Activated naive CD4-positive, alpha-beta T cell treated with anti-CD3 and anti-CD28 coated beads for 36 hours (primary cell): ENCODE measurements at regions not wholly inside any gene's neighbourhood (a gene's known extent, or its start where the extent isn't known, plus 50 kb on each side); places are given as distances from the start of the nearest gene placed in this dataset.

Experiments used
- CTCF ChIA-PET: fragments of 350-600 bp; sonication (Branson Sonifier 250); formaldehyde crosslinking; loops from one replicate; lab custom pipeline; 2021; ENCODE audit warnings: antibody characterized with exemption; lab: Charles Lee
- DNase-seq: peaks from one replicate; pipeline ENCODE4 v3.0.0-alpha.2; 2020
- H3K27ac Mint-ChIP-seq: one replicate; pipeline ENCODE4 v1.8.0; 2021; ENCODE audit warnings: mild to moderate bottlenecking, mixed read lengths
- H3K27me3 Mint-ChIP-seq: one replicate; pipeline ENCODE4 v1.8.0; 2021; ENCODE audit warnings: low read depth, mixed read lengths
- H3K36me3 Mint-ChIP-seq: one replicate; pipeline ENCODE4 v1.8.0; 2021; ENCODE audit warnings: low read depth, mixed read lengths
- H3K4me1 Mint-ChIP-seq: one replicate; pipeline ENCODE4 v1.8.0; 2021; ENCODE audit warnings: low read depth, mixed read lengths
- H3K4me3 Mint-ChIP-seq: one replicate; pipeline ENCODE4 v1.8.0; 2021; ENCODE audit warnings: mild to moderate bottlenecking, moderate library complexity, mixed read lengths
- H3K9me3 Mint-ChIP-seq: one replicate; pipeline ENCODE4 v1.8.0; 2021; ENCODE audit warnings: mixed read lengths
- intact Hi-C: fragments of 100-400 bp; cut with micrococcal nuclease; formaldehyde crosslinking; loops from one replicate; pipeline ENCODE4 v1.15.1; 2023

GRCh38 chr15:66873856-66874255 is 171.8 kb downstream of the SMAD6 start:
- no peaks in the 10 kb centered on the region for H3K4me1 Mint-ChIP-seq
- CTCF ChIA-PET: interaction anchor here (0.6 to 2.9 kb wide), 2 partner anchors 22 to 432 kb away, joined by 3 to 7 read pairs; no protein-coding TSS in a partner anchor
- H3K27ac Mint-ChIP-seq: no peak overlapping the region
- H3K9me3 Mint-ChIP-seq: no peaks in the 10 kb centered on the region
- no peak overlapping the region for H3K4me3 Mint-ChIP-seq
- no peak for DNase-seq
- peaks cover 6% of the 10 kb centered on the region for H3K27me3 Mint-ChIP-seq
- intact Hi-C loops: no loop called here
- H3K36me3 Mint-ChIP-seq: no peaks in the 10 kb centered on the region

DNA sequence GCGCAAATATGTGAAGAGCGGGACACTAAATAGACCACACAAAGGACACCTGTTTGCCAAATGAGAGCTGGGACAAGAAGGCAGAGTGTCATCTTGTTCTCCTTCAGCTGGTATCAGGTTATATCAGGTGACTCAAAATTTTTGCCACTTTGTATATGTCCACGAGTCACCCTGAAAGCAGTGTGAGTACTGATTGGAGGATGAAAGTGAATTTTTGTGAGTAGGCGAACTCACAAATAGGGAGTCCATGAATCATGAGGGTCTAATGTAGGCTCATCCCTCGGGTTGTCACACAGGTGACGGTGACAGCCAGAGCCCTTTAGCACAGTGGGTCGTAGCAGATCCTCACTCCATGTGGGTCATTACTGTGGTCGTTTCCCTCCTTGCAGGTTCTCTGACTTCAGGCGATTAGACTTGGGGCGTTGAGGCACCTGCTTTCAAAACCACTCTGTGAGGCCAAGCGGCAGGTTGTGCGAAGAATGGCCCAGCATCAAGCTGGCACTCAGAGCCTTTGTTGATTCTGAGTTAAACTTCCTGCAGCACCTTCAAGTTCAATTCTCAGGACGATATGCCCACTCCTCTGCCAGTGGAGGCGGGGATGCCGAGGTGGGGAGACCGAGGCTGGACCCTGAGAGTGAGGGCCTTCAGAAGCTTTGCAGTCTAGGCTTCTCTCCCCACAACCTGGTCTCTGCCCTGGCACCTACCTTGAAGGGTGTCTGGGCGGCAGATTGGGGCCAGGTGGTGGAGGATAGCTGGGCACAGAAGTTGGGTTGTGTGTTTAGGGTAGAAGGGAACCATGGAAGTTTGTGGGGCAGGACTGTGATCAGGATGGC is 173.8 kb downstream of the SMAD6 start:
- intact Hi-C loops: no loop called here
- no peak overlapping the region for H3K4me3 Mint-ChIP-seq
- H3K4me1 Mint-ChIP-seq: no peaks in the 10 kb centered on the region
- H3K27ac Mint-ChIP-seq: no peak overlapping the region
- no peaks in the 10 kb centered on the region for H3K27me3 Mint-ChIP-seq
- no peak for DNase-seq
- CTCF ChIA-PET: interaction anchor here (2.9 kb wide), 1 partner anchor 24 kb away, joined by 7 read pairs; no protein-coding TSS in a partner anchor
- no peaks in the 10 kb centered on the region for H3K9me3 Mint-ChIP-seq
- no peaks in the 10 kb centered on the region for H3K36me3 Mint-ChIP-seq

- CTCF ChIA-PET: no interaction called here
- DNase-seq: no peak
- Mint-ChIP-seq H3K27me3 (no peaks in the 10 kb centered on the region), H3K4me3 (no peak overlapping the region), H3K9me3 (no peaks in the 10 kb centered on the region), H3K27ac (no peak overlapping the region), H3K36me3 (no peaks in the 10 kb centered on the region), H3K4me1 (no peaks in the 10 kb centered on the region)
- intact Hi-C loops: no loop called here
Observed at GRCh38 chr15:66876421-66876730, 174.3 kb downstream of the SMAD6 start.

DNA sequence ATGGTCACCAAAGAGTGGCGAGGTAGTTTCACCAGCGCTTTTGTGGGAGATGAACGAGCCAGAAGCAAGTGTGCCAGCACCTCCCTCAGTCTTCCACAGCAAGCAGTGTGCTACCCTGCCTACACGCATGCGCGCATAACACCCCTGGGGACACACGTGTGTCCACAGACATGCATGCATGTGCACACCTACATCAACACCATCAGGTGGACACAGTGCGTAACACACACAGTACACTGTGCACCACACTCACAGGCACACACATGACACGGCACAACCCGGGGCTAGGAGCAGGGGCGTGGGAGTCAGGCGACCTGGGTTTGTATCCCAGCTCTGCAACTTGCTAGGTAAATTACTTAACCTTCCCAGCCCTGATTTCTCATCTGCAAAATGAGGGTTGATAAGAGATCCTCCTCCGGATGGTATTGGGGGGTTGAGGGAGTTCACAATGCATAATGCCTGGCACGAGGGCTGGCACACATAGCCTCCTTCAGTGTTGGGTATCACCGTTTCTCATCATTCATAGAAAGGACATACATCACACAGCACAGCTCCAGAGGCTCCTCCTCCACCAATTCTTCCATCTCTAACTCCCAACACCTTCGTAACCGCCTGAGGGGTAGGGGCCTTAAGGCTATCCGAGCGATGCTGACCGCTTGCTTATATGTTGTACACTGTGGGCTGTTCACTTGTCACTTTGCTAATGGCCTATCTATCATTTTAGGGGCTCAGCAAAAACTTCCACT is 174.9 kb downstream of the SMAD6 start:
- H3K27ac Mint-ChIP-seq: no peak overlapping the region
- CTCF ChIA-PET: no interaction called here
- H3K4me1 Mint-ChIP-seq: no peaks in the 10 kb centered on the region
- intact Hi-C loops: no loop called here
- no peak overlapping the region for H3K4me3 Mint-ChIP-seq
- no peaks in the 10 kb centered on the region for H3K27me3 Mint-ChIP-seq
- H3K9me3 Mint-ChIP-seq: no peaks in the 10 kb centered on the region
- H3K36me3 Mint-ChIP-seq: no peaks in the 10 kb centered on the region
- DNase-seq: no peak

GRCh38 chr15:66877477-66878271 is 175.6 kb downstream of the SMAD6 start:
- Mint-ChIP-seq H3K27ac (no peak overlapping the region), H3K9me3 (no peaks in the 10 kb centered on the region), H3K4me3 (no peak overlapping the region), H3K36me3 (no peaks in the 10 kb centered on the region), H3K27me3 (no peaks in the 10 kb centered on the region), H3K4me1 (no peaks in the 10 kb centered on the region)
- CTCF ChIA-PET: no interaction called here
- DNase-seq: no peak
- intact Hi-C loops: no loop called here

GRCh38 chr15:66878761-66879160 is 176.7 kb downstream of the SMAD6 start:
- no peak overlapping the region for H3K4me3 Mint-ChIP-seq
- H3K27me3 Mint-ChIP-seq: no peaks in the 10 kb centered on the region
- no peaks in the 10 kb centered on the region for H3K36me3 Mint-ChIP-seq
- no peaks in the 10 kb centered on the region for H3K4me1 Mint-ChIP-seq
- no peak for DNase-seq
- CTCF ChIA-PET: no interaction called here
- intact Hi-C loops: no loop called here
- H3K9me3 Mint-ChIP-seq: no peaks in the 10 kb centered on the region
- no peak overlapping the region for H3K27ac Mint-ChIP-seq

DNA sequence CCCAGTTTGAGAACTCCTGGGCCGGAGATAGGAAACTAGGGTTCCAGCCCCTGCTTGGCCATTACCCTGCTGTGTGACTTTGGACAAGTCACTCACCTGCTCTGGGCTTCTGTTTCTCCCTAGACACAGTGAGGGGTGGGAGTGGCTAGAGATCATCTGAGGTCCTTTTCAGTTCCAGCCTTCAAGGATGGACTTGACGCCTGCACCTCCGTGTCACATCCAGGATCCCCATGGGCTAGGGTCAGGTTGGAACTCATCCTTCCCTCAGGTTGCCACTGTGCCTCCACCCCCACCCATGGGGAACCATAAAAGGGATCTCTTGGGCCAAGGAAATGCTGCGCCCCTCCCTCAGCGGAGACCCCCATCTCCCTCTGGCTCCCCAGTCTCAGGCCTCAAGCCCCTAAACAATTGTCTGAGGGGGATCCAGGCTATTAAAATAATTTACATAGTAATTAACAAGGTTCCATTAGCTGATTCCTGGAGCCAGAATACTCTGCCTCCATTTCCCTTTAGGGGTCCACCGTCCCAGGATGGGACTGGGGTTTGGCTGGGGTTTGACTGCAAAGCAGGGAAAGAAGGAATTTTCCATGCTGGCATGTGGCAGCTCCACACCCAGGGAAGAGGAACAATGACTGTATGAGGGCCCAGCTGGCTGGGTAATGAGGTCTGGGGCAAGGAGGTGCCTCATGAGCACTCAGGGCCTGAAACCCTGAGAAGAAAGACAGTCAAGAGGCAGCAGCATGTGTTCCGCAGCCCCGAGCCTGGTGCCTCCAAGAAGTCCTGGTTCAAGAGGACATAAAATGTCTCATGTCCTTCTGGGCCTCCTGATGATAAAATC is 177.7 kb downstream of the SMAD6 start:
- Mint-ChIP-seq H3K4me1 (no peaks in the 10 kb centered on the region), H3K36me3 (no peaks in the 10 kb centered on the region), H3K9me3 (no peaks in the 10 kb centered on the region), H3K27ac (no peak overlapping the region), H3K27me3 (no peaks in the 10 kb centered on the region), H3K4me3 (no peak overlapping the region)
- CTCF ChIA-PET: interaction anchor here (0.5 kb wide), 1 partner anchor 1229 kb away, joined by 4 read pairs; no protein-coding TSS in a partner anchor
- intact Hi-C loops: no loop called here
- DNase-seq: no peak

- H3K27ac Mint-ChIP-seq: no peak overlapping the region
- no peaks in the 10 kb centered on the region for H3K9me3 Mint-ChIP-seq
- CTCF ChIA-PET: interaction anchor here (0.5 to 1.2 kb wide), 4 partner anchors 29 to 1228 kb away, joined by 3 to 4 read pairs (median 3); no protein-coding TSS in a partner anchor
- no peaks in the 10 kb centered on the region for H3K27me3 Mint-ChIP-seq
- H3K36me3 Mint-ChIP-seq: no peaks in the 10 kb centered on the region
- no peaks in the 10 kb centered on the region for H3K4me1 Mint-ChIP-seq
- H3K4me3 Mint-ChIP-seq: no peak overlapping the region
- intact Hi-C loops: no loop called here
- no peak for DNase-seq
Observed at GRCh38 chr15:66880380-66881155, 178.5 kb downstream of the SMAD6 start.

GRCh38 chr15:66881173-66881905 is 179.3 kb downstream of the SMAD6 start:
- Mint-ChIP-seq H3K4me1 (no peaks in the 10 kb centered on the region), H3K36me3 (no peaks in the 10 kb centered on the region), H3K27me3 (no peaks in the 10 kb centered on the region), H3K4me3 (no peak overlapping the region), H3K27ac (no peak overlapping the region), H3K9me3 (no peaks in the 10 kb centered on the region)
- no peak for DNase-seq
- intact Hi-C loops: no loop called here
- CTCF ChIA-PET: interaction anchor here (0.6 to 1.2 kb wide), 2 partner anchors 29 to 853 kb away, joined by 3 read pairs; no protein-coding TSS in a partner anchor

- Mint-ChIP-seq H3K9me3 (no peaks in the 10 kb centered on the region), H3K4me1 (no peaks in the 10 kb centered on the region), H3K27me3 (no peaks in the 10 kb centered on the region), H3K36me3 (no peaks in the 10 kb centered on the region), H3K27ac (no peak overlapping the region), H3K4me3 (no peak overlapping the region)
- CTCF ChIA-PET: no interaction called here
- no peak for DNase-seq
- intact Hi-C loops: no loop called here
Observed at GRCh38 chr15:66882251-66883020, 180.4 kb downstream of the SMAD6 start.
